ENCODE measurements at regions not wholly inside any gene's neighbourhood (a gene's known extent, or its start where the extent isn't known, plus 50 kb on each side); places are given as distances from the start of the nearest gene placed in this dataset.

GRCh38 chr9:22922222-22922621, 475.6 kb downstream of the DMRTA1 start:
- Histone ChIP-seq H3K4me2 (ENCODE audit: low read length) (no peak overlapping the region), H3K4me3 (ENCODE audit: low read length) (no peak overlapping the region), H3K27ac (ENCODE audit: low read depth, low read length) (no peak overlapping the region), H3K36me3 (ENCODE audit: control insufficient read depth, low read length) (no peaks in the 10 kb centered on the region), H3K79me2 (ENCODE audit: control insufficient read depth, low read length) (no peaks in the 10 kb centered on the region), H3K27me3 (ENCODE audit: control insufficient read depth, low read length) (no peaks in the 10 kb centered on the region), H3F3A (ENCODE audit: control insufficient read depth, insufficient read depth) (no peaks in the 10 kb centered on the region), H4K20me1 (ENCODE audit: control insufficient read depth, insufficient read depth, low read depth, low read length) (no peaks in the 10 kb centered on the region), H3K9me2 (replicated peaks; ENCODE audit: control insufficient read depth, low read length) (no peaks in the 10 kb centered on the region), H3K9me3 (ENCODE audit: control insufficient read depth, insufficient read depth, low read length) (no peaks in the 10 kb centered on the region), H3K4me1 (ENCODE audit: control insufficient read depth, low read length) (no peaks in the 10 kb centered on the region)
- TF ChIP-seq EZH2phosphoT487 (IDR thresholded peaks at IDR 0.05; ENCODE audit: borderline replicate concordance, low read length), result no peak
- TF ChIP-seq, protein P1, sequence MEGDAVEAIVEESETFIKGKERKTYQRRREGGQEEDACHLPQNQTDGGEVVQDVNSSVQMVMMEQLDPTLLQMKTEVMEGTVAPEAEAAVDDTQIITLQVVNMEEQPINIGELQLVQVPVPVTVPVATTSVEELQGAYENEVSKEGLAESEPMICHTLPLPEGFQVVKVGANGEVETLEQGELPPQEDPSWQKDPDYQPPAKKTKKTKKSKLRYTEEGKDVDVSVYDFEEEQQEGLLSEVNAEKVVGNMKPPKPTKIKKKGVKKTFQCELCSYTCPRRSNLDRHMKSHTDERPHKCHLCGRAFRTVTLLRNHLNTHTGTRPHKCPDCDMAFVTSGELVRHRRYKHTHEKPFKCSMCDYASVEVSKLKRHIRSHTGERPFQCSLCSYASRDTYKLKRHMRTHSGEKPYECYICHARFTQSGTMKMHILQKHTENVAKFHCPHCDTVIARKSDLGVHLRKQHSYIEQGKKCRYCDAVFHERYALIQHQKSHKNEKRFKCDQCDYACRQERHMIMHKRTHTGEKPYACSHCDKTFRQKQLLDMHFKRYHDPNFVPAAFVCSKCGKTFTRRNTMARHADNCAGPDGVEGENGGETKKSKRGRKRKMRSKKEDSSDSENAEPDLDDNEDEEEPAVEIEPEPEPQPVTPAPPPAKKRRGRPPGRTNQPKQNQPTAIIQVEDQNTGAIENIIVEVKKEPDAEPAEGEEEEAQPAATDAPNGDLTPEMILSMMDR (IDR thresholded peaks at IDR 0.05; ENCODE audit: low read depth, low read length, poor library complexity, severe bottlenecking), result no peak

DNA sequence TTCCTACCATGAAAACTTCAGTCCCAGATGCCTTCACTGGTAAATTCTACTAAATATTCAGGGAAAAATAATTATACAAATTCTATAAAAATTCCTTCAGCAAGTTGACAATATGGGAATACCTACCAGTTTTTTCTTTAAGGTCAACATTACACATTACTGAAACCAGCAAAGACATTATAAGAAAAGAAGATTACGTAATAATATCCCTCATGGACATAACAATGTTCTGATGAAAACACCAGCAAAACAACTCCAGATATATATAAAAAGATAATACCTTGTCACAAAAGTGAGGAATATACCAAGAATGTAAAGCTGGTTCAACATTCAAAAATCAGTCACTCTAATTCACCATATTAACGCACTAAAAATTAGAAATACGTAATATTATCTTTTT, 507.9 kb downstream of the DMRTA1 start:
- Histone ChIP-seq H4K20me1 (ENCODE audit: control insufficient read depth, insufficient read depth, low read depth, low read length) (no peaks in the 10 kb centered on the region), H3K36me3 (ENCODE audit: control insufficient read depth, low read length) (no peaks in the 10 kb centered on the region), H3K4me2 (ENCODE audit: low read length) (no peak overlapping the region), H3K9me2 (replicated peaks; ENCODE audit: control insufficient read depth, low read length) (no peaks in the 10 kb centered on the region), H3K79me2 (ENCODE audit: control insufficient read depth, low read length) (no peaks in the 10 kb centered on the region), H3K27ac (ENCODE audit: low read depth, low read length) (no peak overlapping the region), H3K4me1 (ENCODE audit: control insufficient read depth, low read length) (no peaks in the 10 kb centered on the region), H3K27me3 (ENCODE audit: control insufficient read depth, low read length) (no peaks in the 10 kb centered on the region), H3F3A (ENCODE audit: control insufficient read depth, insufficient read depth) (no peaks in the 10 kb centered on the region), H3K4me3 (ENCODE audit: low read length) (no peak overlapping the region), H3K9me3 (ENCODE audit: control insufficient read depth, insufficient read depth, low read length) (no peaks in the 10 kb centered on the region)
- TF ChIP-seq, protein P1 (IDR thresholded peaks at IDR 0.05; ENCODE audit: low read depth, low read length, poor library complexity, severe bottlenecking), result no peak
- TF ChIP-seq EZH2phosphoT487 (IDR thresholded peaks at IDR 0.05; ENCODE audit: borderline replicate concordance, low read length), result no peak

DNA sequence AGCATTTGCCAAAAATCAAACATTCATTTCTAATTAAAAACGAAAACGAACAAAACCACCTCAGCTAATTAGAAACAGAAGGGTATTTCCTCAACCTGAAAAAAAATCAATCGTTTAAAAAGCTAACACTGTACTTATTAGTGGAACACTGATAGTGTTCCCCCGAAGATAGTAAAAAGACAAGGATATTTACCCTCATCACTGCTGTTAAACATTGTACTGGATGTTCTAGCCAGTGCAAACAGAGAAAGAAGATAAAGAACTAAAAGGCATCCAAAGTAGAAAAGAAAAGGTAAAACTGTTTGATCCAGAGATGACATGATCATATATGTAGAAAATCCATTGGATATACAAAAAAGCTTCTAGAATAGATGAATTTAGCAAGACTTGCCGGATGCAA, 508.3 kb downstream of the DMRTA1 start:
- Histone ChIP-seq H3K4me3 (ENCODE audit: low read length) (no peak overlapping the region), H3K9me2 (replicated peaks; ENCODE audit: control insufficient read depth, low read length) (no peaks in the 10 kb centered on the region), H3K4me1 (ENCODE audit: control insufficient read depth, low read length) (no peaks in the 10 kb centered on the region), H3K27ac (ENCODE audit: low read depth, low read length) (no peak overlapping the region), H3F3A (ENCODE audit: control insufficient read depth, insufficient read depth) (no peaks in the 10 kb centered on the region), H3K9me3 (ENCODE audit: control insufficient read depth, insufficient read depth, low read length) (no peaks in the 10 kb centered on the region), H3K4me2 (ENCODE audit: low read length) (no peak overlapping the region), H3K79me2 (ENCODE audit: control insufficient read depth, low read length) (no peaks in the 10 kb centered on the region), H3K36me3 (ENCODE audit: control insufficient read depth, low read length) (no peaks in the 10 kb centered on the region), H3K27me3 (ENCODE audit: control insufficient read depth, low read length) (no peaks in the 10 kb centered on the region), H4K20me1 (ENCODE audit: control insufficient read depth, insufficient read depth, low read depth, low read length) (no peaks in the 10 kb centered on the region)
- TF ChIP-seq EZH2phosphoT487 (IDR thresholded peaks at IDR 0.05; ENCODE audit: borderline replicate concordance, low read length), result no peak
- TF ChIP-seq, protein P1 (IDR thresholded peaks at IDR 0.05; ENCODE audit: low read depth, low read length, poor library complexity, severe bottlenecking), result no peak

All from DOHH2 (cell line).